ENCODE measurements at regions not wholly inside any gene's neighbourhood (a gene's known extent, or its start where the extent isn't known, plus 50 kb on each side); places are given as distances from the start of the nearest gene placed in this dataset.

DNA sequence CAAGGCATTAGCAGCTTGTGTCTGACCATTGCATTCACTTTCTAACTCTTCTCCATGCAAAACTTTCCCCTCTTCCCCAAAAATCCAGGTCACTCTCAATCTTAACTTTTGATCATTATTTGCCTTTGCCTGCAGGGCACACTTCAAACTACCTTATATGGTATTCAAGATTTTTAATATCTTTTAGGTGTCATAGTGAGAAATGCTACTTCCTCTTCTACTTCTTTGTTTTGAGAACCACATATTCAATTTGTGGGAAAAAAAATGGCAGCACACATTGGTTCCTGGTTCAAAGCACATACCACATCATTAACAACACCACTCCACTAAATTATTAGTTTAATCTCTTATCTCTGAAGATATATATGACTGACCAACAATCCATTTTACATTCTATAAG lies 1267.0 kb upstream of the CITED2 start:
- TF ChIP-seq, protein P1, sequence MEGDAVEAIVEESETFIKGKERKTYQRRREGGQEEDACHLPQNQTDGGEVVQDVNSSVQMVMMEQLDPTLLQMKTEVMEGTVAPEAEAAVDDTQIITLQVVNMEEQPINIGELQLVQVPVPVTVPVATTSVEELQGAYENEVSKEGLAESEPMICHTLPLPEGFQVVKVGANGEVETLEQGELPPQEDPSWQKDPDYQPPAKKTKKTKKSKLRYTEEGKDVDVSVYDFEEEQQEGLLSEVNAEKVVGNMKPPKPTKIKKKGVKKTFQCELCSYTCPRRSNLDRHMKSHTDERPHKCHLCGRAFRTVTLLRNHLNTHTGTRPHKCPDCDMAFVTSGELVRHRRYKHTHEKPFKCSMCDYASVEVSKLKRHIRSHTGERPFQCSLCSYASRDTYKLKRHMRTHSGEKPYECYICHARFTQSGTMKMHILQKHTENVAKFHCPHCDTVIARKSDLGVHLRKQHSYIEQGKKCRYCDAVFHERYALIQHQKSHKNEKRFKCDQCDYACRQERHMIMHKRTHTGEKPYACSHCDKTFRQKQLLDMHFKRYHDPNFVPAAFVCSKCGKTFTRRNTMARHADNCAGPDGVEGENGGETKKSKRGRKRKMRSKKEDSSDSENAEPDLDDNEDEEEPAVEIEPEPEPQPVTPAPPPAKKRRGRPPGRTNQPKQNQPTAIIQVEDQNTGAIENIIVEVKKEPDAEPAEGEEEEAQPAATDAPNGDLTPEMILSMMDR (IDR thresholded peaks at IDR 0.05 in 4 of 5, conservative IDR thresholded peaks at IDR 0.05 in 1 of 5), result no peak
- TF ChIP-seq POLR2A (IDR thresholded peaks at IDR 0.05), result no peak
